ES-I3 (cell line): ENCODE measurements at regions not wholly inside any gene's neighbourhood (a gene's known extent, or its start where the extent isn't known, plus 50 kb on each side); places are given as distances from the start of the nearest gene placed in this dataset.
A peak's percentile ranks its signal among the peaks of the same experiment; 100 is the strongest.
"Not testable (repeated sequence)": the region's sequence is repeated elsewhere in the genome, so short reads cannot be mapped to it uniquely, and the experiment has no call there.

Experiments
- H3K36me3 ChIP-seq: 2 replicates; pipeline ENCODE4 v1.6.1; 2013; ENCODE audit warnings: mild to moderate bottlenecking, low read length, control low read depth, moderate library complexity; ENCODE audit not compliant: insufficient read depth
- H3K4me1 ChIP-seq: 2 replicates; pipeline ENCODE4 v1.6.1; 2013; ENCODE audit warnings: mild to moderate bottlenecking, control low read depth, low read length; ENCODE audit not compliant: insufficient read depth
- H3K9ac ChIP-seq: 2 replicates; pipeline ENCODE4 v1.6.1; 2013; ENCODE audit warnings: low read depth, mild to moderate bottlenecking, low read length, moderate library complexity
- H3K9me3 ChIP-seq: 2 replicates; pipeline ENCODE4 v1.6.1; 2013; ENCODE audit warnings: mild to moderate bottlenecking, low read length, moderate library complexity; ENCODE audit not compliant: control insufficient read depth, insufficient read depth

DNA sequence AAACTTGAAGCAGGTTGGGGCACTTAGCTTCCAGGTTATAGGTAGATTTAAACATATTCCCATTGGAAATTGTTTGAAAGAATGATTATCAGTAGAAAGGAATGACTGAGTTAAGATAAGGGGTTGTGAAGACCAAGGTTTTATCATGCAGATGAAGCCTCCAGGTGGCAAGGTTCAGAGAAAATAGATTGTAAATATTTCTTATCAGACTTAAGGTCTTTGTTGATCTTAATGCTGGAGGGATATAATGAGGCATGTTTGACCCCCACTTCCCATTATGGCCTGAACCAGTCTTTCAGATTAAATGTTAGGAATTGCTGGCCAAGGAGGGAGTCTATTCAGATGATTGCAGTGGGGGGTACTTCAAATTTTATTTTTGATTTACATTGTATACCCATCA is 1486.5 kb upstream of the PRR20A start:
- H3K9ac ChIP-seq: no peak overlapping the region
- H3K4me1 ChIP-seq: peaks cover 16% of the 10 kb centered on the region
- peaks cover 7% of the 10 kb centered on the region for H3K36me3 ChIP-seq
- H3K9me3 ChIP-seq: no peaks in the 10 kb centered on the region

- H3K9me3 ChIP-seq, H3K36me3 ChIP-seq: not testable (repeated sequence)
- H3K9ac ChIP-seq: peak overlapping the region; percentile 58
- H3K4me1 ChIP-seq: peaks cover 28% of the 10 kb centered on the region
These were observed 1480.5 kb upstream of the PRR20A start for GRCh38 chr13:55660264-55660663.

- Histone ChIP-seq H3K4me1 (peaks cover 28% of the 10 kb centered on the region), H3K36me3 (peaks cover 3% of the 10 kb centered on the region; the same call in 1 of the 2 replicates), H3K9ac (peak overlapping the region; percentile 42)
These were observed 1479.9 kb upstream of the PRR20A start for GRCh38 chr13:55660851-55661250.

DNA sequence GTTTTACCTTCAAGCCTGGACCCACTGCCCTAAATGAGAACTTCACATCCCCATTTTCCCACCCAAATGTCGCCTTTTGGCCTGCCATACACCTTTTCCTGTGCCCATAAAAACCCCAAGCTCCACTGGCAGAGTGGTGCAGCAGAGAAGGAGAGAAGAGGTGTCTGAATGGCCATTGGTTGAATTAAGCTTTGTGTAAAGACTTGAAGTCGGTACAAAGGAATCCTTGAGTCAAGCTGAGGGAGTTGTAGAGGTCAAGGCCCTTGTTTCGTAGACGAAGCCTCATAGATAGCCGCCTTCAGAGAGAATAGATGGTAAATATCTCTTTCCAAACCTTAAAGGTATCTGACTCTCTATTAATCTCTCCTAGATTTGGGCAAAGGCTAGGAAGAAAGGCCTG is 1479.2 kb upstream of the PRR20A start:
- H3K36me3 ChIP-seq: peaks cover 2% of the 10 kb centered on the region; the same call in 1 of the 2 replicates
- H3K9ac ChIP-seq: peak overlapping the region; percentile 42
- H3K4me1 ChIP-seq: peaks cover 28% of the 10 kb centered on the region
- no peaks in the 10 kb centered on the region for H3K9me3 ChIP-seq

More at GRCh38 chr13:55660851-55661250, 1479.9 kb upstream of the PRR20A start:
- H3K9me3 ChIP-seq: no peaks in the 10 kb centered on the region

- no peak overlapping the region for H3K9ac ChIP-seq
- H3K4me1 ChIP-seq: peaks cover 28% of the 10 kb centered on the region
- H3K36me3 ChIP-seq: peaks cover 2% of the 10 kb centered on the region; the same call in 1 of the 2 replicates
- H3K9me3 ChIP-seq: no peaks in the 10 kb centered on the region
These were observed 1476.5 kb upstream of the PRR20A start for GRCh38 chr13:55664178-55664577.

DNA sequence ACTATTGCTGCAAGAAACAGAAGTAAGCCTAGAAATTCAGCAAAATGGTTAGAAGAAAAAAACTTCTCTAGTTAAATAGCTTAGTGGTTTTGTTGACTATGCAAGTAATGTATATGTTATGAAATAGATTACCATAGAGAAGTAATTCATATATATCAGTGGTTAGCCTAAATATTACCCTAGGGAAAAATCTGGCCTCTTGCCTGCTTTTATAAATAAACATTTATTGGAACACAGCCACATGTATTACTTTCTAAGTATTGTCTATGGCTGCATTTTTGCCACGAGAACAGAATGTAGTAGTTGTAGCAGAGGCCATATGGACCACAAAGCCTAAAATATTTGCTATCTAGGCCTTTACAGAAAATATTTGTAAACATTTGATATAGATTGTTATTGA is 1471.7 kb upstream of the PRR20A start:
- H3K4me1 ChIP-seq: peaks cover 17% of the 10 kb centered on the region
- H3K9me3 ChIP-seq: no peaks in the 10 kb centered on the region
- H3K36me3 ChIP-seq: peaks cover 6% of the 10 kb centered on the region; the same call in 1 of the 2 replicates
- no peak overlapping the region for H3K9ac ChIP-seq

DNA sequence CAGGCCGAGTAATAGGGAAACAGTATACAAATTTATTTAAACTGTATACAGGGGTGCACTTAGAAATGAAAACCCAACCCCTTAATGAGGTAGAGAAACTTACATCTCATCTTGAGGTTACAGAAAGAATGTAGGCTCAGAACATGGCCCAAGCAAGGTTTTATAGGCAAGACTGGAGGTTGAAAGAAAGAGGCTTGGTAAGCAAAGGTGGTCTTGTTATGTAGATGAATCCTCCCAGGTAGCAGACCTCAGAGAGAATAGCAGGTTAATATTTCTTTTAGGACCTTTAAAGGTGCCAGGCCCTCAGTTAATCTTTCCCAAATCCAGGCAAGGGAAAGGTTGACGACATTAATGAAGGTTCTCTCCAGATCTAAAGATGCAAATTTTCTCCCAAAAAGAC is 1466.8 kb upstream of the PRR20A start:
- no peaks in the 10 kb centered on the region for H3K9me3 ChIP-seq
- peaks cover 27% of the 10 kb centered on the region for H3K4me1 ChIP-seq
- H3K36me3 ChIP-seq: peaks cover 4% of the 10 kb centered on the region; the same call in 1 of the 2 replicates
- no peak overlapping the region for H3K9ac ChIP-seq

GRCh38 chr13:55682776-55683175 is 1457.9 kb upstream of the PRR20A start:
- H3K36me3 ChIP-seq: no peaks in the 10 kb centered on the region
- H3K9ac ChIP-seq: no peak overlapping the region
- H3K4me1 ChIP-seq: no peaks in the 10 kb centered on the region
- no peaks in the 10 kb centered on the region for H3K9me3 ChIP-seq

DNA sequence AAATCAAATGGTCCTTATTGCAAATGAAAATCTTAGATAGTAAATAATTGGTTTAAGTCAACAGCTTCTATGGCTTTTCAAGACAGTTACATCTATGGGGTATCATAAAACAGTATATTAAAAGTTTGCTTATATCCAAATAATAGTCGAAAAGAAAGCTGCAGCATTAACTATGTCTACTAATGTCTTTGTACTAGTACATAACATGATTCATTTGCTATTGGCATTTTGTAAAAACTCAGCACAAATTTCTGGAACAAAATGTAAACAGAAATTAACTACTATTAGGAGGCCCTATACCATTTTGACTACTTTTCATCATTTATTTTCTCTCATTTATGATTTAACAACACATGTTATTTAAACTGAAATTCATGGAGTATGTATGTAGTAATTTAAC is 1435.2 kb upstream of the PRR20A start:
- H3K4me1 ChIP-seq: peaks cover 5% of the 10 kb centered on the region; the same call in 1 of the 2 replicates
- H3K9ac ChIP-seq: no peak overlapping the region
- no peaks in the 10 kb centered on the region for H3K36me3 ChIP-seq

GRCh38 chr13:55705971-55706370 is 1434.7 kb upstream of the PRR20A start:
- Histone ChIP-seq H3K9me3 (no peaks in the 10 kb centered on the region), H3K4me1 (peaks cover 5% of the 10 kb centered on the region; the same call in 1 of the 2 replicates), H3K36me3 (no peaks in the 10 kb centered on the region), H3K9ac (no peak overlapping the region)

More for the DNA sequence above, 1435.2 kb upstream of the PRR20A start:
- H3K9me3 ChIP-seq: no peaks in the 10 kb centered on the region

DNA sequence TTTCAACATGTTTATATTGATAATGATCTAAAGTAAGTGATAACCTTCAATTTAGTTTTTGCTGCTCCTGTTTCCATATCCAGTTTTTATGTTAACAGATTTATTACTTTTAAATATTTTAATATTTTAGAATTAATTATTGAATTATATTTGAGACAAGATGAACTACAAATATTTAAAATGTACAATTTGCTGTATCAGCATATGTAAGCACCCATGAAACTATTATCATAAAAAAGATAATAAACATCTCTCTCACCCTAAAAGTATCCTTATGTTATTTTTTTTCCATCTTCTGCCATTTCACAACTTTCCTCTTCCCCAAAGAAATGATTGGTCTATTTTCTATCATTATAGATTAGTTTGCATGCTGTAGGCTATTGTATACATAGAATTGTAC is 1426.6 kb upstream of the PRR20A start:
- Histone ChIP-seq H3K9ac (no peak overlapping the region), H3K4me1 (no peaks in the 10 kb centered on the region), H3K36me3 (no peaks in the 10 kb centered on the region), H3K9me3 (no peaks in the 10 kb centered on the region)

DNA sequence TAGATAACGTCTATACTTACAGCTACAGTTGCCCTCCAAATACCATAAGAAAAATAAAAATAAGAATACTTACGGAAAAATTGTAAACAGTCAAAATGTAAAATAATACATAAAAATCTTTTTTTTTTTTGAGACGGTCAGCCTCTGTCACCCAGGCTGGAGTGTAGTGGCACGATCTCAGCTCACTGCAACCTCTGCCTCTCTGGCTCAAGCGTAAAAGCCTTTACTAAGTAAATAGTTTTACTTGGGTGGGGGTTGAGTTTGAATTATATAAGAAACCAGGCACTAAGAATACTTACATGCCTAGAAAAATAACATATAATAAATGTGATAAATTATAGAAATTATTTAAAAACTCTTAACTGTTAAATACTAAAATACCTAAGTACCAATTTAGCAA is 1413.0 kb upstream of the PRR20A start:
- Histone ChIP-seq H3K4me1 (peaks cover 15% of the 10 kb centered on the region), H3K9me3 (no peaks in the 10 kb centered on the region), H3K9ac (no peak overlapping the region), H3K36me3 (no peaks in the 10 kb centered on the region)

DNA sequence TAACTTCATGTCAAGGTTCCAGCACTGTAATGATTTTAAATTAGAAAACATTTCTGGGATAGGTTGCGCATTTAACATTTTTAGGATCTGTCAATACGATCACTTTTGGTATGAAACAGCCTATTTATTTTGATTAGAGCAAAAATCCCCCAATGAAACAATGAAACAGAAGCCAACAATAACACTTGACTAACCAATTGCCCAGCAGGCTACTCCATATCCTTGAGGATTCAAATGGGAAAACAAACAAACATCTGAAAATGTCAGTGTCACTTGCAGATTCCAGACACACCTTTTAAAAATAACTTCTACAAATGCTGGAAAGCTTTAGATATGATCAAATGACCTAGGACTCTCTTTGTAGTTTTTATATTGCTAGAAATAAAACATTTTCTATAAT is 1412.5 kb upstream of the PRR20A start:
- Histone ChIP-seq H3K36me3 (no peaks in the 10 kb centered on the region), H3K4me1 (peaks cover 15% of the 10 kb centered on the region), H3K9ac (no peak overlapping the region), H3K9me3 (no peaks in the 10 kb centered on the region)

- Histone ChIP-seq H3K36me3 (no peaks in the 10 kb centered on the region), H3K9me3 (no peaks in the 10 kb centered on the region), H3K9ac (no peak overlapping the region), H3K4me1 (no peaks in the 10 kb centered on the region)
These were observed 1394.9 kb upstream of the PRR20A start for GRCh38 chr13:55745828-55746227.

DNA sequence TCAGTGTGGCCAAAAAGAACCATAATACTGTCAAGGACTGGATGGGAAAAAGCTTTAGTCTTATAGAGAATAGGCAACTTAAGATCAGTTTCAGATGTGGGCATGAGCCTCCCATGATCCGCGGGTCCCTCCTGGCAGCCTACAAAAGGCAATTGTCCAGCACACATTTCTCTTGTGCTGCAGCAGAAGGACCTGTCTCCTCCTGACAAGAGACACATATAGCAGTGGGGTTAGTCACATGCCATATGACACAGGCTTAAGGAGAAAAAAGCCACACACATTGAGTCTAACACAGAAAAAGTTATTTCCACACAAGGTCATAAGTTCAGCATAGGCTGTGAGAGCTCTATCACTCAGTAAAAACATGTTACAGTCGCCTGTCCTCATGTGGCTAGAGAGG is 1378.7 kb upstream of the PRR20A start:
- Histone ChIP-seq H3K9ac (no peak overlapping the region), H3K36me3 (no peaks in the 10 kb centered on the region), H3K4me1 (no peaks in the 10 kb centered on the region), H3K9me3 (no peaks in the 10 kb centered on the region)

DNA sequence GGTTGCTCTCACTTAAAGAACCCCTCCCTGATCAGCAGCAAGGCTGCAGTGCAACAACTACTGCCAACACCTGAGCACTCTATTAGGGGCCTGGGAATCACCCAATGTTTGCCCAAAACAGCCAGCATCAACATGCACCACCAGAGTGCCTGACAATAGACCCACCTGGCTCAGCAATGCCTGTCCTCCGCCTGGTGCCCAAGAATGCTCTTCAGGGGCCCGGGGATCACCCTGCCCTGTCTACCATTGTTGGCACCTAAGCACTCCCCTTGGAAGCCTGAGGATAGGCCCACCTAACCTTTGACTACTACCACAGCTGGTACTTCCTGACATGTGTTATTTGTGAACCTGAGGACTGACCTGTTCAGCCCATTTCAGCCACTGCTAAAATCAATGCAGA is 1363.1 kb upstream of the PRR20A start:
- Histone ChIP-seq H3K9ac (no peak overlapping the region), H3K9me3 (no peaks in the 10 kb centered on the region), H3K4me1 (no peaks in the 10 kb centered on the region), H3K36me3 (no peaks in the 10 kb centered on the region)
